ENCODE measurements at regions not wholly inside any gene's neighbourhood (a gene's known extent, or its start where the extent isn't known, plus 50 kb on each side); places are given as distances from the start of the nearest gene placed in this dataset.

GRCh38 chr12:30457621-30458289, 237.9 kb downstream of the IPO8 start:
- Histone ChIP-seq H3K9me3 (ENCODE audit: insufficient read depth, low read depth, low read length) (no peaks in the 10 kb centered on the region), H3K4me1 (ENCODE audit: insufficient read depth, low read length) (no peaks in the 10 kb centered on the region), H3K27me3 (ENCODE audit: insufficient read depth, low read length) (no peaks in the 10 kb centered on the region), H4K20me1 (ENCODE audit: insufficient read depth, low read length) (no peaks in the 10 kb centered on the region), H3K79me2 (ENCODE audit: insufficient read depth, low read length) (no peaks in the 10 kb centered on the region), H3K4me2 (ENCODE audit: low read length) (no peak overlapping the region), H3K36me3 (ENCODE audit: insufficient read depth, low read length) (no peaks in the 10 kb centered on the region), H3K27ac (ENCODE audit: low read depth, low read length) (no peak overlapping the region), H3K9ac (ENCODE audit: low read length) (no peak overlapping the region), H2AFZ (ENCODE audit: low read depth, low read length) (no peak overlapping the region), H3K4me3 (ENCODE audit: insufficient read depth, low read depth, low read length) (no peak overlapping the region)
- no peaks in the 10 kb centered on the region for H3K9me3 Mint-ChIP-seq (ENCODE audit: unreplicated experiment)
- DNase-seq (ENCODE audit: low read depth) (peak; percentile 67), FAIRE-seq (peak; percentile 69)
- TF ChIP-seq EZH2 (IDR thresholded peaks at IDR 0.05; ENCODE audit: insufficient read depth, low read length) (no peak), CTCF (IDR thresholded peaks at IDR 0.05; ENCODE audit: insufficient read depth, low read depth, low read length) (peak; percentile 33)
- peaks cover 6% of the 10 kb centered on the region for H3K4me1 Mint-ChIP-seq (ENCODE audit: low read depth, unreplicated experiment)
- H3K4me3 Mint-ChIP-seq (ENCODE audit: unreplicated experiment) = no peak overlapping the region
- no peaks in the 10 kb centered on the region for H3K36me3 Mint-ChIP-seq (ENCODE audit: low read depth, unreplicated experiment)
- no peaks in the 10 kb centered on the region for H3K27me3 Mint-ChIP-seq (ENCODE audit: low read depth, unreplicated experiment)
- peak overlapping the region; percentile 30 for H3K27ac Mint-ChIP-seq (ENCODE audit: unreplicated experiment)

- FAIRE-seq = no peak
- peak; percentile 32 for DNase-seq (ENCODE audit: low read depth)
- Histone ChIP-seq H3K79me2 (ENCODE audit: insufficient read depth, low read length) (no peaks in the 10 kb centered on the region), H3K9ac (ENCODE audit: low read length) (no peak overlapping the region), H2AFZ (ENCODE audit: low read depth, low read length) (no peak overlapping the region), H3K36me3 (ENCODE audit: insufficient read depth, low read length) (no peaks in the 10 kb centered on the region), H3K4me2 (ENCODE audit: low read length) (no peak overlapping the region), H3K9me3 (ENCODE audit: insufficient read depth, low read depth, low read length) (no peaks in the 10 kb centered on the region), H3K27me3 (ENCODE audit: insufficient read depth, low read length) (no peaks in the 10 kb centered on the region), H4K20me1 (ENCODE audit: insufficient read depth, low read length) (no peaks in the 10 kb centered on the region), H3K4me1 (ENCODE audit: insufficient read depth, low read length) (no peaks in the 10 kb centered on the region), H3K4me3 (ENCODE audit: insufficient read depth, low read depth, low read length) (no peak overlapping the region), H3K27ac (ENCODE audit: low read depth, low read length) (no peak overlapping the region)
- no peaks in the 10 kb centered on the region for H3K4me1 Mint-ChIP-seq (ENCODE audit: low read depth, unreplicated experiment)
- H3K9me3 Mint-ChIP-seq (ENCODE audit: unreplicated experiment) = peaks cover 3% of the 10 kb centered on the region
- no peak for TF ChIP-seq CTCF (IDR thresholded peaks at IDR 0.05; ENCODE audit: insufficient read depth, low read depth, low read length)
- no peak for TF ChIP-seq EZH2 (IDR thresholded peaks at IDR 0.05; ENCODE audit: insufficient read depth, low read length)
- no peak overlapping the region for H3K4me3 Mint-ChIP-seq (ENCODE audit: unreplicated experiment)
- no peak overlapping the region for H3K27ac Mint-ChIP-seq (ENCODE audit: unreplicated experiment)
- H3K36me3 Mint-ChIP-seq (ENCODE audit: low read depth, unreplicated experiment) = no peaks in the 10 kb centered on the region
- H3K27me3 Mint-ChIP-seq (ENCODE audit: low read depth, unreplicated experiment) = no peaks in the 10 kb centered on the region
Measured at GRCh38 chr12:30450872-30451271, 244.8 kb downstream of the IPO8 start.

- Histone ChIP-seq H3K36me3 (ENCODE audit: insufficient read depth, low read length) (no peaks in the 10 kb centered on the region), H2AFZ (ENCODE audit: low read depth, low read length) (no peak overlapping the region), H4K20me1 (ENCODE audit: insufficient read depth, low read length) (no peaks in the 10 kb centered on the region), H3K4me2 (ENCODE audit: low read length) (no peak overlapping the region), H3K4me3 (ENCODE audit: insufficient read depth, low read depth, low read length) (no peak overlapping the region), H3K9me3 (ENCODE audit: insufficient read depth, low read depth, low read length) (no peaks in the 10 kb centered on the region), H3K9ac (ENCODE audit: low read length) (no peak overlapping the region), H3K4me1 (ENCODE audit: insufficient read depth, low read length) (no peaks in the 10 kb centered on the region), H3K27me3 (ENCODE audit: insufficient read depth, low read length) (no peaks in the 10 kb centered on the region), H3K27ac (ENCODE audit: low read depth, low read length) (no peak overlapping the region), H3K79me2 (ENCODE audit: insufficient read depth, low read length) (no peaks in the 10 kb centered on the region)
- H3K4me1 Mint-ChIP-seq (ENCODE audit: low read depth, unreplicated experiment) = no peaks in the 10 kb centered on the region
- H3K4me3 Mint-ChIP-seq (ENCODE audit: unreplicated experiment) = no peak overlapping the region
- H3K27me3 Mint-ChIP-seq (ENCODE audit: low read depth, unreplicated experiment) = no peaks in the 10 kb centered on the region
- TF ChIP-seq EZH2 (IDR thresholded peaks at IDR 0.05; ENCODE audit: insufficient read depth, low read length) (no peak), CTCF (IDR thresholded peaks at IDR 0.05; ENCODE audit: insufficient read depth, low read depth, low read length) (no peak)
- FAIRE-seq (no peak), DNase-seq (ENCODE audit: low read depth) (no peak)
- no peak overlapping the region for H3K27ac Mint-ChIP-seq (ENCODE audit: unreplicated experiment)
- H3K9me3 Mint-ChIP-seq (ENCODE audit: unreplicated experiment) = peaks cover 3% of the 10 kb centered on the region
- no peaks in the 10 kb centered on the region for H3K36me3 Mint-ChIP-seq (ENCODE audit: low read depth, unreplicated experiment)
Measured at GRCh38 chr12:30450226-30450625, 245.4 kb downstream of the IPO8 start.
